SK-N-SH treated with all-trans-retinoic acid at 6 μM for 48 hours (cell line): ENCODE measurements at regions not wholly inside any gene's neighbourhood (a gene's known extent, or its start where the extent isn't known, plus 50 kb on each side); places are given as distances from the start of the nearest gene placed in this dataset.

ENCODE experiments used
- ATAC-seq: fragments of 200-7000 bp; cut with Tn5 transposase; 3 replicates; pipeline ENCODE4 v1.9.1; 2020; ENCODE audit warnings: mild to moderate bottlenecking, moderate library complexity
- CSDC2 ChIP-seq: fragments of 250-450 bp; sonication (Bioruptor Pico); IDR thresholded peaks from 2 replicates; pipeline ENCODE4 v1.5.0; 2020; ENCODE audit warnings: mild to moderate bottlenecking, moderate library complexity
- ESRRG ChIP-seq: fragments of 250-450 bp; sonication (Bioruptor Pico); IDR thresholded peaks from 2 replicates; pipeline ENCODE4 v1.6.1; 2021; ENCODE audit warnings: mild to moderate bottlenecking
- GLIS3 ChIP-seq: fragments of 250-450 bp; sonication (Bioruptor Pico); IDR thresholded peaks from 2 replicates; pipeline ENCODE4 v1.5.0; 2020; ENCODE audit warnings: mild to moderate bottlenecking, moderate library complexity
- ISL1 ChIP-seq: fragments of 250-450 bp; sonication (Bioruptor Pico); IDR thresholded peaks from 2 replicates; pipeline ENCODE4 v2.1.2; 2022; ENCODE audit warnings: mild to moderate bottlenecking, moderate library complexity
- PPARA ChIP-seq: fragments of 250-450 bp; sonication (Bioruptor Pico); IDR thresholded peaks from 2 replicates; pipeline ENCODE4 v1.5.0; 2020; ENCODE audit warnings: mild to moderate bottlenecking, borderline replicate concordance
- RARB ChIP-seq: fragments of 250-450 bp; sonication (Bioruptor Pico); IDR thresholded peaks from 2 replicates; pipeline ENCODE4 v1.8.0; 2021; ENCODE audit warnings: mild to moderate bottlenecking, moderate library complexity
- SNAI2 ChIP-seq: fragments of 250-450 bp; sonication (Bioruptor Pico); IDR thresholded peaks from 2 replicates; pipeline ENCODE4 v1.5.0; 2020; ENCODE audit warnings: mild to moderate bottlenecking, moderate library complexity
- TCF4 ChIP-seq: fragments of 250-450 bp; sonication (Bioruptor Pico); IDR thresholded peaks from 2 replicates; pipeline ENCODE4 v1.8.0; 2021; ENCODE audit warnings: mild to moderate bottlenecking, moderate library complexity, borderline replicate concordance
- TOX ChIP-seq: fragments of 250-450 bp; sonication (Bioruptor Pico); IDR thresholded peaks from 2 replicates; pipeline ENCODE4 v1.8.0; 2021; ENCODE audit warnings: mild to moderate bottlenecking, moderate library complexity, borderline replicate concordance
- ZC3H10 ChIP-seq: fragments of 250-450 bp; sonication (Bioruptor Pico); IDR thresholded peaks from 2 replicates; pipeline ENCODE4 v1.5.1; 2021; ENCODE audit warnings: mild to moderate bottlenecking, moderate library complexity
- ZFP3 ChIP-seq: fragments of 250-450 bp; sonication (Bioruptor Pico); IDR thresholded peaks from 2 replicates; pipeline ENCODE4 v1.5.0; 2020; ENCODE audit warnings: mild to moderate bottlenecking, moderate library complexity
- ZFP30 ChIP-seq: fragments of 450-650 bp; formaldehyde crosslinking; IDR thresholded peaks from 2 replicates; pipeline ENCODE4 v1.5.0; 2022; ENCODE audit warnings: mild to moderate bottlenecking, moderate library complexity
- ZNF565 ChIP-seq: fragments of 450-650 bp; formaldehyde crosslinking; conservative IDR thresholded peaks from 2 replicates; pipeline ENCODE4 v1.5.0; 2020; ENCODE audit warnings: low read depth, mild to moderate bottlenecking, moderate library complexity
- ZNF70 ChIP-seq: fragments of 450-650 bp; formaldehyde crosslinking; IDR thresholded peaks from 2 replicates; pipeline ENCODE4 v1.5.0; 2020; ENCODE audit warnings: mild to moderate bottlenecking, moderate library complexity
- TF ChIP-seq, protein P1 (sequence below): fragments of 250-450 bp; sonication (Bioruptor Pico); IDR thresholded peaks from 2 replicates; pipeline ENCODE4 v1.5.1; 2021; ENCODE audit warnings: mild to moderate bottlenecking, moderate library complexity
- TF ChIP-seq, protein P2 (sequence below): fragments of 250-450 bp; sonication (Bioruptor Pico); IDR thresholded peaks from 2 replicates; pipeline ENCODE4 v1.8.0; 2020; ENCODE audit warnings: mild to moderate bottlenecking, moderate library complexity, borderline replicate concordance
- TF ChIP-seq, protein P3 (sequence below): fragments of 250-450 bp; sonication (Bioruptor Pico); IDR thresholded peaks from 2 replicates; pipeline ENCODE4 v1.8.0; 2021; ENCODE audit warnings: low read depth, mild to moderate bottlenecking, moderate library complexity, borderline replicate concordance
- TF ChIP-seq, protein P4 (sequence below): fragments of 250-450 bp; sonication (Bioruptor Pico); IDR thresholded peaks from 2 replicates; pipeline ENCODE4 v1.5.0; 2020; ENCODE audit warnings: mild to moderate bottlenecking, moderate library complexity

DNA sequence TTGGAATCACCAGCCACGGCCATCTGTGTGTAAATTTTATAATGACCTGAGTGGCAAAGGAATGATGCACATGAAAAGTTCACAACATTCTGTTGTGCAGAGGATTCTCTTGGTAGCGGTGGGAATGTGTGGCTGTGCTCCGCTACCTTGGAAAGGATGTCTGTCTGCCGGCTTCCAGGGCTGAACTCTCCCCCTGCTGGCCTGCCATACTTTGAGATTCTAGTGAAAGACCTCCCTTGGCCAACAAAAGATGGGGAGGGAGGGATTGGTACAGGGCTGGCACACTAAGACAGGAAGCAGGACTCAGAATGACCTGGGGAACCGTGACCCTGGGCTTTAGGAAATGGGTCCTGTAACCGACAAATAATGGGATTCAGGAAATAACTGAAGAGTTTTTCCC is 194.5 kb upstream of the PLD5 start:
- TF ChIP-seq SNAI2 (CRISPR knock-in tag) (no peak), ZNF565 (CRISPR knock-in tag) (no peak), PPARA (CRISPR knock-in tag) (no peak), ISL1 (CRISPR knock-in tag) (no peak), ZC3H10 (CRISPR knock-in tag) (no peak), CSDC2 (CRISPR knock-in tag) (no peak), RARB (CRISPR knock-in tag) (no peak)
- TF ChIP-seq, protein P1, sequence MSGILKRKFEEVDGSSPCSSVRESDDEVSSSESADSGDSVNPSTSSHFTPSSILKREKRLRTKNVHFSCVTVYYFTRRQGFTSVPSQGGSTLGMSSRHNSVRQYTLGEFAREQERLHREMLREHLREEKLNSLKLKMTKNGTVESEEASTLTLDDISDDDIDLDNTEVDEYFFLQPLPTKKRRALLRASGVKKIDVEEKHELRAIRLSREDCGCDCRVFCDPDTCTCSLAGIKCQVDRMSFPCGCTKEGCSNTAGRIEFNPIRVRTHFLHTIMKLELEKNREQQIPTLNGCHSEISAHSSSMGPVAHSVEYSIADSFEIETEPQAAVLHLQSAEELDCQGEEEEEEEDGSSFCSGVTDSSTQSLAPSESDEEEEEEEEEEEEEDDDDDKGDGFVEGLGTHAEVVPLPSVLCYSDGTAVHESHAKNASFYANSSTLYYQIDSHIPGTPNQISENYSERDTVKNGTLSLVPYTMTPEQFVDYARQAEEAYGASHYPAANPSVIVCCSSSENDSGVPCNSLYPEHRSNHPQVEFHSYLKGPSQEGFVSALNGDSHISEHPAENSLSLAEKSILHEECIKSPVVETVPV (CRISPR knock-in tag), result no peak
- TF ChIP-seq, protein P2, sequence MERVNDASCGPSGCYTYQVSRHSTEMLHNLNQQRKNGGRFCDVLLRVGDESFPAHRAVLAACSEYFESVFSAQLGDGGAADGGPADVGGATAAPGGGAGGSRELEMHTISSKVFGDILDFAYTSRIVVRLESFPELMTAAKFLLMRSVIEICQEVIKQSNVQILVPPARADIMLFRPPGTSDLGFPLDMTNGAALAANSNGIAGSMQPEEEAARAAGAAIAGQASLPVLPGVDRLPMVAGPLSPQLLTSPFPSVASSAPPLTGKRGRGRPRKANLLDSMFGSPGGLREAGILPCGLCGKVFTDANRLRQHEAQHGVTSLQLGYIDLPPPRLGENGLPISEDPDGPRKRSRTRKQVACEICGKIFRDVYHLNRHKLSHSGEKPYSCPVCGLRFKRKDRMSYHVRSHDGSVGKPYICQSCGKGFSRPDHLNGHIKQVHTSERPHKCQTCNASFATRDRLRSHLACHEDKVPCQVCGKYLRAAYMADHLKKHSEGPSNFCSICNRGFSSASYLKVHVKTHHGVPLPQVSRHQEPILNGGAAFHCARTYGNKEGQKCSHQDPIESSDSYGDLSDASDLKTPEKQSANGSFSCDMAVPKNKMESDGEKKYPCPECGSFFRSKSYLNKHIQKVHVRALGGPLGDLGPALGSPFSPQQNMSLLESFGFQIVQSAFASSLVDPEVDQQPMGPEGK (CRISPR knock-in tag), result no peak
- no peak for ATAC-seq

DNA sequence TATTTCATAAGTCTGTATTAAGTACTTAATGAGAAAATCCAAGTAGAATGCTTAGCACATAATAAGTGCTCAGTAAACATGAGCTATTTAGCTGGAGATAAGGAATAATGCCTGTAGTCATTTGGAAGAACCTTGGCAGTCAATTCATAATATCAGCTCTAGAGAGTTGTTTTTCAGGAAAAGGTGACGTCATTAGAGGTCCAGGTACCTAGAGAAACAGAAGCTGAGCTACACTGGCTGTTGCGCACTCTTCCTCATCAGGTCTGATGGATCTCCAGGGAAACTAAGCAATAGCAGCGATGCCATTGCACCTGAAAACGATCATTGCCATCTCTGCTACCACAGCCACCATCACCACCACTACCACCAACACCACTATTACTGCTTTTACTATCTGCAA is 187.8 kb upstream of the PLD5 start:
- no peak for TF ChIP-seq TOX
- TF ChIP-seq GLIS3 (CRISPR knock-in tag), result no peak
- TF ChIP-seq ISL1 (CRISPR knock-in tag), result no peak
- TF ChIP-seq, protein P1 (CRISPR knock-in tag), result no peak
- TF ChIP-seq ZFP3 (CRISPR knock-in tag), result no peak
- TF ChIP-seq SNAI2 (CRISPR knock-in tag), result no peak
- no peak for TF ChIP-seq CSDC2 (CRISPR knock-in tag)
- TF ChIP-seq, protein P3, sequence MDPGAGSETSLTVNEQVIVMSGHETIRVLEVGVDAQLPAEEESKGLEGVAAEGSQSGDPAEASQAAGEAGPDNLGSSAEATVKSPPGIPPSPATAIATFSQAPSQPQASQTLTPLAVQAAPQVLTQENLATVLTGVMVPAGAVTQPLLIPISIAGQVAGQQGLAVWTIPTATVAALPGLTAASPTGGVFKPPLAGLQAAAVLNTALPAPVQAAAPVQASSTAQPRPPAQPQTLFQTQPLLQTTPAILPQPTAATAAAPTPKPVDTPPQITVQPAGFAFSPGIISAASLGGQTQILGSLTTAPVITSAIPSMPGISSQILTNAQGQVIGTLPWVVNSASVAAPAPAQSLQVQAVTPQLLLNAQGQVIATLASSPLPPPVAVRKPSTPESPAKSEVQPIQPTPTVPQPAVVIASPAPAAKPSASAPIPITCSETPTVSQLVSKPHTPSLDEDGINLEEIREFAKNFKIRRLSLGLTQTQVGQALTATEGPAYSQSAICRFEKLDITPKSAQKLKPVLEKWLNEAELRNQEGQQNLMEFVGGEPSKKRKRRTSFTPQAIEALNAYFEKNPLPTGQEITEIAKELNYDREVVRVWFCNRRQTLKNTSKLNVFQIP (CRISPR knock-in tag), result no peak
- TF ChIP-seq ZFP30 (CRISPR knock-in tag), result no peak
- TF ChIP-seq, protein P2 (CRISPR knock-in tag), result no peak
- TF ChIP-seq RARB (CRISPR knock-in tag), result no peak
- no peak for TF ChIP-seq ZNF70 (CRISPR knock-in tag)
- ATAC-seq, result no peak

DNA sequence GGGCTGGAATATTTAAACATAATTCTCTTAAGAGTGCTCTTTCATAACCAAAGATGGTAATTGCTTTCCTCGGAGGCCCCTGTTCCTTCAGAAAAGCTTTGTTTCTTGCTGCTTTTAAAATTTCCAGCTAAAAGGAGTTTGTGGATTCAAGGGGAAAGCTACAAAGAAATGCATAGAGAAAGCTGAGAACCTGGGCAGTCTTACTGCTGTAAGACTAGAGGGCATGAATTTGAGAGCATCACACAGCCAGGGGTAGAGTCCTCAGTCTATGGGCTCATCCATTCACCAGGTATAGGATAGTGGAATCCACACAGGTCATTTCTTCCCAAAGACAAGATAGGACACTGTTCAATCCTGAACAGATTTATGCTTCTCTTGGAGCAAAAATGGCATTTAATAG is 186.3 kb upstream of the PLD5 start:
- no peak for TF ChIP-seq ISL1 (CRISPR knock-in tag)
- no peak for TF ChIP-seq ZNF565 (CRISPR knock-in tag)
- no peak for TF ChIP-seq ZC3H10 (CRISPR knock-in tag)
- no peak for TF ChIP-seq ESRRG (CRISPR knock-in tag)
- no peak for TF ChIP-seq RARB (CRISPR knock-in tag)
- ATAC-seq, result no peak

DNA sequence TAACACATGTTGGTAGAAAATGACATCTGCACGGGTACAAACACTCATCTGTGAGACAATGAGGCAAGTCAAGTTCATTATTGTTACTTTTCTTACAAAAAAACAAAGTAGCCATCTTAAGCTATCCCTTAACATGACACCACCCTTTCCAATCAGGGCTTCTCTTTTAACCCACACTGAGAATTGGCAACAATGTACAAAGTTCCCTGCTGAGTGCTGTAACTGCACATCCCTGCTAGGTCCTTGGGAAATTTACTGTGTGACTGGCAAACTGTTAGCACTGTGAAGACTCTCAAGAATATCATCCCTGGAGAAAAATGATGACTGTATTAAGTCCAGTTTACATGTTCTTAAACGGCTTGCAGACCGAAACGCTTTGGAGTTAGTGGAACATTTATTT is 185.8 kb upstream of the PLD5 start:
- ATAC-seq, result no peak
- no peak for TF ChIP-seq ESRRG (CRISPR knock-in tag)

DNA sequence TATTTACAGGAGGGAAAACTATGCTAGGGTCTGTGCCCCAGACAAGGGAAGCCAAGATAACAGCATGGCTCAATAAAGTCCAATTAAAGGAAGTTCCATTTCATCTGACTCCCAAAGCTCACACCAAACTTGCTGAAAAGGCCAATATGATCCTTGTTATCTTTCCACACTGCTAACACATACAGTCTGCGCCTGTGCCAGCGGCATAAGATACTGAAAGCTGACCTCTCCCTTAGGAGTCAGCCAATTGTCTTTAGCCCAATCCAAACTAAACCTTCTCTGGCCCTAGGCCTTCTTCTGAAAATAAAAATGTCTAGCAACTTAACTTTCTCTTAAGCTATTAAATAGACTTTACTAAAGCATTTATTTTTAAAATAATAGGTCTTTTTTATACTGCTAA is 179.0 kb upstream of the PLD5 start:
- no peak for ATAC-seq
- TF ChIP-seq, protein P1 (CRISPR knock-in tag), result no peak
- TF ChIP-seq GLIS3 (CRISPR knock-in tag), result no peak
- no peak for TF ChIP-seq ZFP30 (CRISPR knock-in tag)
- no peak for TF ChIP-seq ISL1 (CRISPR knock-in tag)
- TF ChIP-seq, protein P3 (CRISPR knock-in tag), result no peak
- TF ChIP-seq ZC3H10 (CRISPR knock-in tag), result no peak
- TF ChIP-seq SNAI2 (CRISPR knock-in tag), result no peak
- TF ChIP-seq, protein P4, sequence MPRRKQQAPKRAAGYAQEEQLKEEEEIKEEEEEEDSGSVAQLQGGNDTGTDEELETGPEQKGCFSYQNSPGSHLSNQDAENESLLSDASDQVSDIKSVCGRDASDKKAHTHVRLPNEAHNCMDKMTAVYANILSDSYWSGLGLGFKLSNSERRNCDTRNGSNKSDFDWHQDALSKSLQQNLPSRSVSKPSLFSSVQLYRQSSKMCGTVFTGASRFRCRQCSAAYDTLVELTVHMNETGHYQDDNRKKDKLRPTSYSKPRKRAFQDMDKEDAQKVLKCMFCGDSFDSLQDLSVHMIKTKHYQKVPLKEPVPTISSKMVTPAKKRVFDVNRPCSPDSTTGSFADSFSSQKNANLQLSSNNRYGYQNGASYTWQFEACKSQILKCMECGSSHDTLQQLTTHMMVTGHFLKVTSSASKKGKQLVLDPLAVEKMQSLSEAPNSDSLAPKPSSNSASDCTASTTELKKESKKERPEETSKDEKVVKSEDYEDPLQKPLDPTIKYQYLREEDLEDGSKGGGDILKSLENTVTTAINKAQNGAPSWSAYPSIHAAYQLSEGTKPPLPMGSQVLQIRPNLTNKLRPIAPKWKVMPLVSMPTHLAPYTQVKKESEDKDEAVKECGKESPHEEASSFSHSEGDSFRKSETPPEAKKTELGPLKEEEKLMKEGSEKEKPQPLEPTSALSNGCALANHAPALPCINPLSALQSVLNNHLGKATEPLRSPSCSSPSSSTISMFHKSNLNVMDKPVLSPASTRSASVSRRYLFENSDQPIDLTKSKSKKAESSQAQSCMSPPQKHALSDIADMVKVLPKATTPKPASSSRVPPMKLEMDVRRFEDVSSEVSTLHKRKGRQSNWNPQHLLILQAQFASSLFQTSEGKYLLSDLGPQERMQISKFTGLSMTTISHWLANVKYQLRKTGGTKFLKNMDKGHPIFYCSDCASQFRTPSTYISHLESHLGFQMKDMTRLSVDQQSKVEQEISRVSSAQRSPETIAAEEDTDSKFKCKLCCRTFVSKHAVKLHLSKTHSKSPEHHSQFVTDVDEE (CRISPR knock-in tag), result no peak
- no peak for TF ChIP-seq TCF4 (CRISPR knock-in tag)
